ENCODE measurements at regions not wholly inside any gene's neighbourhood (a gene's known extent, or its start where the extent isn't known, plus 50 kb on each side); places are given as distances from the start of the nearest gene placed in this dataset.

DNA sequence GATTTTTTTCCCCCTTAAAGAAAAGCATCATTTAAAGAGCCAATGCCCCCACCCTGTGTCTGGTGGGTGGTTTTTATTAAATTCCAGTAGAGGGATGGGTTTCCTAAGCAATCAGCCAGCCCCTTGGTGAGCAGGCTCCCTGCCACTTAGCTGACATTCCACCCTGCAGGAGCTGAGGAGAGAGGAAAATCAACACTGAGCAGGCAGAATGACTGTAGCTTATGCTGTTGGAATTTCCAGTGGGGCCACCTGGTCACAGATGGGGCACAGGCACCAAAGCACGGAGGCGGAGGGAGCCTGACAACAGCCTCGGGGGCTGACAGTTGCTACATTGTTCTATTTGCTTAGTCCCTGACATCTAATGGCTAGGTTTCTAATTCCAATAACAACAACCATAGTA is 127.7 kb downstream of the TMEM30B start:
- TF ChIP-seq POLR2A (IDR thresholded peaks at IDR 0.05; ENCODE audit: low read depth, low read length) (no peak), POU2F2 (IDR thresholded peaks at IDR 0.05; ENCODE audit: low read depth, low read length) (no peak), POLR2AphosphoS5 (IDR thresholded peaks at IDR 0.05; ENCODE audit: low read depth, low read length) (no peak), PAX5 (IDR thresholded peaks at IDR 0.05; ENCODE audit: insufficient read depth, low read length, severe bottlenecking) (no peak)

All from GM12891 (cell line).